NCI-H748 (cell line): ENCODE measurements at regions not wholly inside any gene's neighbourhood (a gene's known extent, or its start where the extent isn't known, plus 50 kb on each side); places are given as distances from the start of the nearest gene placed in this dataset.
"Not testable (repeated sequence)": the region's sequence is repeated elsewhere in the genome, so short reads cannot be mapped to it uniquely, and the experiment has no call there.

Experiments
- DNase-seq: peaks from one replicate; lab custom pipeline; 2025; ENCODE audit not compliant: unreplicated experiment; lab: John Stamatoyannopoulos, UW

GRCh38 chr13:65965501-65965900 lies 1264.6 kb downstream of the PCDH9 start:
- no peak for DNase-seq

GRCh38 chr13:65964672-65965071 lies 1265.5 kb downstream of the PCDH9 start:
- DNase-seq, result no peak

DNA sequence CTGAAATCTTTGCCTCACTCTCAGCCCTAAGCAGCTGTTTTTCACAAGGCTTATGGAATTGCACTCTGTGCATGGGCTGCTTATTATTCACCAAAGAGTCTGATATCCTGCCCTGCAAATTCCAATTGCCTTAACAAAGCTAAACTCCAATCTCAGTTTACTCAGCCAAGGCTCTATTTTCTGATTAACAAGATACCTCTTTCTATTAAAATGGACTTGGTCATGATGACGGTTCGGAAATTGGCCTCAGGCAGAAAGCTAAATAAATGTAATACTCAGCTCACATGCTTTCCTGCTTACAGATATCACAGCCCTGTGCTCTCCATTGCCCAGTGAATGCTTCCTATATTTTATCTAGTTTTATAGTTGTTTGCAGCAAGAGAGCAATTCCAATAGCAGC lies 1270.8 kb downstream of the PCDH9 start:
- no peak for DNase-seq

GRCh38 chr13:65946387-65946786 lies 1283.7 kb downstream of the PCDH9 start:
- DNase-seq, result peak; percentile 36

GRCh38 chr13:65943708-65944107 lies 1286.4 kb downstream of the PCDH9 start:
- DNase-seq, result no peak

DNA sequence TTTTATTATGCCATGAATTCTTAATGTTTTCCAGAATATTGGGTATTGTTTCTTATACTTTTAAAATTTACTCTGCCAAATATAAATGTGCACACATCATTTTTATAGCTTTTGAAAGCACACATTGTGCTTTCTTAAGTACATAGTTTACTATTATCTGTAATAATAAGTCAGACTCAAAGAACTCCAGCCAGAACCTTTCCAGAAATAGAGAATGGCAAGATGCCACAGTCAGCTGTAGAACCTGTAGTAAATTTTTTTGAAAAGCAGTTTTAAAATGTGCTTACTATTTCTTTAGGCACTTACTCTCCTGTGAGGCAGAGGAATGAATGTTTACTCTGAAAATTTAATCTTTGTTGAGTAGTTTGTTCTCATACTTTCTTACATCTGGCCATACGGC lies 1287.1 kb downstream of the PCDH9 start:
- DNase-seq, result no peak

DNA sequence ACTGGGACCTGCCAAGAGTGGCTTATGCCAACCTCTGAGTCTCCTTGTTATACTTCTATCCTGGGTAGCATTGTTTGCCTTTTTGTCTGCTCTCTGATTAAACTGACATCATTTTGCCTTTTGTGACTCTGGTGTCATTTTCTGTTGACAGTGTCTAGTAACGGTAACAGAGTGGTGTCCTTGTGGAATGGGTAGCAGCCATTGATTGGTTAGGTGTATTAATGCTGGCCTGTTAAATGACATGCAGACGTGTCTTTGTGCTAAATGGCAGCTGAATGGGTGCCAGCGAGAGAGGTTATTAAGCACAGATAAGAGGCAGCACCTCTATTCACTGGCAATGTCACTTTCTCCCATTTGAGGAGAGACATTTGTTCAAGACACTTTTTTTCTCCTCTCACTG lies 1289.4 kb downstream of the PCDH9 start:
- DNase-seq, result peak; percentile 98

DNA sequence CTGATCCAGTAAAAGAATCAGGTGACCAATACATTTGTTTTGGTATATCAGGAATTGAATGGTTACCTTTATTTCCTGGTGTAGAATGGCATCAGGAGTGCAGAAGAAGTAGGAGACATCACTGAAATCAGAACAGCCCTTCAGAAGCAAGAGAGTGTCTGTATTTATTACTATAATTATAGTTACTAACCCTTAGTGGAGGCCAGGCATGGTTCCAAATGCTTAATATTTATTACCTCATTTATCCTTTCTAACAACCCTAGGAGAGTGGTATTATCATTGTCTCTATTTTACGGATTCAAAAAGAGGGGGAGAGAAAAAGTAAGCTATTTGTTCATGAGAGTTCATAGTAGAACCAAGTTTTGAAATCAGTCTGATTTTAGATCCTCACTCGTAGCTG lies 1292.9 kb downstream of the PCDH9 start:
- peak; percentile 67 for DNase-seq

DNA sequence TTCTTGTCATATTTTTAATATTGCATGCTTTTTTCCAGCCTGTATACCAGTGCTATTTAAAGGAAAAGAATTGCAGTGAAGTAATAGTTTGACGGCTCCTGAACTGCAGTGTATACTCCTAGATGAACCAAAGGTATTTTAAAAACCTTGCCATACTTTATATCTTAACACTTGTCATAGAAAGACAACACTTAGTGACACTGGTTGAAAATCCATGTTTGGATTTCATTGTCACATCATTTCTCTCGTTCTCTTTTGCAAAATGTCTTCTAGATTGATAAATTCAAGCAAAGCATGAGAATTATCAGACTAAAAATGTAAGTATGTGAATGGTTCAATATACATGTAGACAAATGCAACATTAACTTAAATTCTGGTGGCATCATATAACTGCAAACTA lies 1293.9 kb downstream of the PCDH9 start:
- no peak for DNase-seq

GRCh38 chr13:65932587-65933239 lies 1297.4 kb downstream of the PCDH9 start:
- DNase-seq, result no peak

GRCh38 chr13:65932013-65932412 lies 1298.1 kb downstream of the PCDH9 start:
- DNase-seq, result no peak

- no peak for DNase-seq
Observed at GRCh38 chr13:65929436-65929835, 1300.7 kb downstream of the PCDH9 start.

DNA sequence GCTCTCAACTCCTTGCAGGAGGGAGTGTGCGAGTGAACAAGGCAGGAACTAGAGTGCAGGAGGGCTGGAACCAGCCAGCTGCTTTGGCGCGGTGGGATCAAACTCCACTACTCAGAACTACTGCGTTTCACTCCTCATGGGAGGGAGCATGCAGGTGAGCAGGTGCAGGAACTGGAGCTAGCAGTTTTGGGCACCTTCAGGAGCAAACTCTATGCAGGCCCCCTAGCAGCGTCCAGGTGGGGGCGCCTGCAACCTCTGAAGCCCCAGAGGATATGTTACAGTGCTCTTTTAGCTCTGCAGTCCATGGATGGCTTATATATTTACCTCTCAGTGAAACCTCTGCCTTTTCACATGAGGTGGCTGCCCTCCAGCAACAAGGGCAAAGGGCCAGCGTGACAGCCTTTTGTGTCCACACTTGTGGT lies 1303.4 kb downstream of the PCDH9 start:
- DNase-seq, result peak; percentile 93

DNA sequence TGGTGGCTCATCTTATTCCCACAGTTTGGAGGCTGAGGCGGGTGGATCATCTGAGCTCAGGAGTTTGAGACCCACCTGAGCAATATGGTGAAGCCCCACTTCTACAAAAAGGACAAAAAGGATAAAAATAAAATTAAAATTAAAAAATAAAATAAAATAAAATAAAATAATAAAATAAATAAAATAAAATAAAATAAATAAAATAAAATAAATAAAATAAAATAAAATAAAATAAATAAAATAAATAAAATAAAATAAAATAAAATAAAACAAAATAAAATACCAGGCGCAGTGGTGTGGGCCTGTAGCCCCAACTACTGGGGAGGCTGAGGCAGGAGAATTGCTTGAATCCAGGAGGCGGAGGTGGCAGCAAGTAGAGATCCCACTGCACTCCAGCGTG lies 1307.3 kb downstream of the PCDH9 start:
- not testable (repeated sequence) for DNase-seq

GRCh38 chr13:65921933-65922332 lies 1308.2 kb downstream of the PCDH9 start:
- DNase-seq, result no peak

GRCh38 chr13:65917731-65918130 lies 1312.4 kb downstream of the PCDH9 start:
- no peak for DNase-seq

- DNase-seq, result peak; percentile 20
Observed at GRCh38 chr13:65915195-65915594, 1314.9 kb downstream of the PCDH9 start.

GRCh38 chr13:65914716-65915115 lies 1315.4 kb downstream of the PCDH9 start:
- DNase-seq, result no peak

DNA sequence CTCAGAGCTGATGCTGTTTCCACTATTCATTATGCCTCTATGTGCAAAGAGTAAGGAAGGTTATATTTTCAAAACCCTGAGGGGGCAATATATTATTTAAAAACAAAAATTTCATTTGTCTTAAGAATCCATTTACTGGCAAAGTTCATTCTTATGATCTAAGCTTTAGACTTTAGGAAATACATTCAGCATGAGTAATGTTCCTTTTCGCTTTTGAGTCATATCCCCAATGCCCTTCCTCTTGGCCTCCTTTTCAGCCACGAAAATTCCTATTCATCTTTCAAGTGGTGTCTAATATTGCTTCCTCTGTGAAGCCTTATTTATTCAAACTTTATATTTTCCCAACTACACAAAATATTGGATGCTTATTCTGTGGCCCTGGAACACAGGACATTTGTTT lies 1317.0 kb downstream of the PCDH9 start:
- DNase-seq, result no peak

- DNase-seq, result no peak
Observed at GRCh38 chr13:65912516-65912915, 1317.6 kb downstream of the PCDH9 start.

- no peak for DNase-seq
Observed at GRCh38 chr13:65911546-65912193, 1318.5 kb downstream of the PCDH9 start.

- no peak for DNase-seq
Observed at GRCh38 chr13:65909501-65909900, 1320.6 kb downstream of the PCDH9 start.
